Heart left ventricle (tissue), 16 donors: ENCODE measurements at regions not wholly inside any gene's neighbourhood (a gene's known extent, or its start where the extent isn't known, plus 50 kb on each side); places are given as distances from the start of the nearest gene placed in this dataset.

ENCODE experiments used
- ATAC-seq, 4 donors: fragments of 200-7000 bp; cut with Tn5 transposase; one replicate each; pipeline ENCODE4 v1.9.1; 2020 to 2022; ENCODE audit warnings: moderate library complexity in 4 of 4, mild to moderate bottlenecking in 3 of 4, moderate number of reproducible peaks in 1 of 4
- DNase-seq, 5 donors: peaks; one replicate each; pipeline ENCODE4 v3.0.0-alpha.2; 2020
- H3K27ac ChIP-seq, 12 donors: fragments of 200-600 bp; sonication (generic) in 4 of 12; one replicate each; pipeline versions ENCODE4 v1.5.0 to v1.8.0; 2016 to 2022; ENCODE audit warnings: mild to moderate bottlenecking in 2 of 12
- H3K27me3 ChIP-seq, 9 donors: fragments of 200-600 bp; sonication (generic) in 2 of 9; one replicate each; pipeline versions ENCODE4 v1.5.1 to v1.8.0; 2016 to 2022; ENCODE audit warnings: mild to moderate bottlenecking in 3 of 9
- H3K36me3 ChIP-seq, 9 donors: fragments of 200-600 bp; sonication (generic) in 2 of 9; one replicate each; pipeline versions ENCODE4 v1.5.0 to v1.8.0; 2018 to 2022; ENCODE audit warnings: mild to moderate bottlenecking in 2 of 9
- H3K4me1 ChIP-seq, 12 donors: fragments of 200-600 bp; sonication (generic) in 4 of 12; one replicate each; pipeline versions ENCODE4 v1.5.0 to v1.8.0; 2016 to 2022; ENCODE audit warnings: mild to moderate bottlenecking in 3 of 12
- H3K4me3 ChIP-seq, 12 donors: fragments of 200-600 bp; sonication (generic) in 4 of 12; one replicate each; pipeline versions ENCODE4 v1.5.0 to v1.8.0; 2017 to 2022; ENCODE audit warnings: mild to moderate bottlenecking in 9 of 12, moderate library complexity in 4 of 12
- H3K9me3 ChIP-seq, 12 donors: fragments of 200-600 bp; sonication (generic) in 4 of 12; one replicate each; pipeline versions ENCODE4 v1.5.0 to v1.8.0; 2016 to 2022; ENCODE audit warnings: mild to moderate bottlenecking in 1 of 12
- CTCF ChIP-seq, 12 donors: fragments of 200-600 bp; sonication (generic) in 4 of 12; IDR thresholded peaks; one replicate each; pipeline versions ENCODE4 v1.5.0 to v1.8.0; 2018 to 2022; ENCODE audit warnings: antibody characterized with exemption in 12 of 12, mild to moderate bottlenecking in 5 of 12
- POLR2A ChIP-seq, 2 donors: fragments of 450-650 bp; IDR thresholded peaks; one replicate each; pipeline ENCODE4 v1.6.1; 2017; ENCODE audit warnings: antibody characterized with exemption in 2 of 2, mild to moderate bottlenecking in 2 of 2, moderate library complexity in 2 of 2
- WGBS, 4 donors: extraction: QIAGEN DNeasy Blood & Tissue Kit in 2 of 4; methylation state at CpG; one replicate each; pipeline versions ENCODE4 v1.1.5 to v1.1.7; 2013 to 2018; 5-methylcytosine and 5-hydroxymethylcytosine counted together
- intact Hi-C, 10 donors: fragments of 100-400 bp; cut with DNase I; formaldehyde crosslinking; loops; one replicate each; pipeline versions ENCODE4 v1.11.1 to v1.14.2; 2022
- donor health status: ischemic (EF 13 %, LVEDD 7.1; RV severe dilation, severe dysfunction).
- donor health status: healthy with polysubstance abuse.
- donor health status: DM: no; HTN: yes; CAD: no.
- donor health status: DM: no; HTN: no; CAD: no.
- donor health status: ischemic (EF 25% LVEDD 6.9; RV normal size, moderate dysfunction).
- donor health status: ischemic (EF 25% LVEDD 5.7; RV mildly dilated, moderate dysfunction).
- donor health status: healthy.
- donor health status: DM: yes; HTN: yes; CAD: no.
- donor health status: ischemic (EF 35%, LVEDD 5.7; RV mildly dilated, moderate dysfunction).
- donor health status: nonischemic (EF 11% LVEDD 7.7; RV severe dilation, severe dysfunction).
- donor health status: DM: yes; HTN: yes; CAD: no.
- donor health status: PGD.
- donor health status: ischemic (EF 29% LVEDD 5.4; RV normal size, mild dysfunction).
- donor health status: nonischemic (EF 23%, LVEDD 6.1; RV moderate dilation, normal function).

GRCh38 chr3:46091741-46092701 lies 64.7 kb upstream of the XCR1 start:
- Histone ChIP-seq H3K36me3 (no peaks in the 10 kb centered on the region), H3K27me3 (no peaks in the 10 kb centered on the region), H3K9me3 (no peaks in the 10 kb centered on the region), H3K4me1 (peaks cover 0 to 86% (median 0%) of the 10 kb centered on the region in 12 donors), H3K27ac (peak overlapping the region in 1 of 12 donors; percentile 96), H3K4me3 (no peak overlapping the region)
- TF ChIP-seq CTCF (IDR thresholded peaks at IDR 0.05) (no peak), POLR2A (IDR thresholded peaks at IDR 0.05) (no peak)
- DNase-seq (no peak), ATAC-seq (no peak)
- intact Hi-C loops: no loop called here
- 65 to 77% (median 68%) methylated on average over 4 of the region's 4 CpGs for WGBS, 4 donors

- TF ChIP-seq POLR2A (IDR thresholded peaks at IDR 0.05): no peak
- no peak for TF ChIP-seq CTCF (IDR thresholded peaks at IDR 0.05)
- 81 to 96% (median 87%) methylated on average over 3 of the region's 3 CpGs for WGBS, 4 donors
- DNase-seq (peak in 1 of 5 donors; percentile 23), ATAC-seq (no peak)
- Histone ChIP-seq H3K36me3 (no peaks in the 10 kb centered on the region), H3K27ac (peak overlapping the region in 1 of 12 donors; percentile 90), H3K27me3 (no peaks in the 10 kb centered on the region), H3K4me3 (no peak overlapping the region), H3K4me1 (peaks cover 0 to 76% (median 0%) of the 10 kb centered on the region in 12 donors), H3K9me3 (no peaks in the 10 kb centered on the region)
- intact Hi-C loops: no loop called here
These were observed 63.8 kb upstream of the XCR1 start for GRCh38 chr3:46091046-46091445.

- H3K36me3 ChIP-seq: no peaks in the 10 kb centered on the region
- H3K27ac ChIP-seq: peak overlapping the region in 2 of 12 donors; percentile 42 to 90
- intact Hi-C loops: no loop called here
- TF ChIP-seq POLR2A (IDR thresholded peaks at IDR 0.05) (no peak), CTCF (IDR thresholded peaks at IDR 0.05) (no peak)
- ATAC-seq: no peak
- WGBS, 4 donors: 70 to 84% (median 79%) methylated on average over 4 of the region's 4 CpGs
- no peak overlapping the region for H3K4me3 ChIP-seq
- H3K9me3 ChIP-seq: no peaks in the 10 kb centered on the region
- H3K4me1 ChIP-seq: peaks cover 0 to 70% (median 0%) of the 10 kb centered on the region in 12 donors
- no peak for DNase-seq
- H3K27me3 ChIP-seq: no peaks in the 10 kb centered on the region
These were observed 62.9 kb upstream of the XCR1 start for GRCh38 chr3:46090161-46090591.
